Stimulated activated CD8-positive, alpha-beta memory T cell treated with anti-CD3 and anti-CD28 coated beads, Interleukin-2, amount 100 ng/mL, for 48 hours (primary cell): ENCODE measurements at regions not wholly inside any gene's neighbourhood (a gene's known extent, or its start where the extent isn't known, plus 50 kb on each side); places are given as distances from the start of the nearest gene placed in this dataset.

Experiments
- DNase-seq, 2 donors: peaks; one replicate each; pipeline ENCODE4 v3.0.0-alpha.2; 2020; ENCODE audit warnings: low read depth in 2 of 2

GRCh38 chr7:33813331-33813730 is 92.0 kb upstream of the BMPER start:
- DNase-seq: no peak

- DNase-seq: no peak
Measured at GRCh38 chr7:33814400-33814799, 90.9 kb upstream of the BMPER start.

- DNase-seq: no peak
Measured at GRCh38 chr7:33814936-33815335, 90.4 kb upstream of the BMPER start.

- DNase-seq: no peak
Measured at GRCh38 chr7:33815336-33815735, 90.0 kb upstream of the BMPER start.

- no peak for DNase-seq
Measured at GRCh38 chr7:33816106-33816505, 89.2 kb upstream of the BMPER start.

- no peak for DNase-seq
Measured at GRCh38 chr7:33819658-33820057, 85.7 kb upstream of the BMPER start.

- DNase-seq: no peak
Measured at GRCh38 chr7:33820206-33820605, 85.1 kb upstream of the BMPER start.

GRCh38 chr7:33821970-33822369 is 83.4 kb upstream of the BMPER start:
- DNase-seq: no peak

- no peak for DNase-seq
Measured at GRCh38 chr7:33823913-33824312, 81.4 kb upstream of the BMPER start.

- no peak for DNase-seq
Measured at GRCh38 chr7:33824911-33825459, 80.4 kb upstream of the BMPER start.

GRCh38 chr7:33825644-33826043 is 79.7 kb upstream of the BMPER start:
- DNase-seq: no peak

- DNase-seq: no peak
Measured at GRCh38 chr7:33829536-33829935, 75.8 kb upstream of the BMPER start.

GRCh38 chr7:33831389-33832141 is 73.8 kb upstream of the BMPER start:
- no peak for DNase-seq

GRCh38 chr7:33832271-33832721 is 73.0 kb upstream of the BMPER start:
- DNase-seq: no peak

GRCh38 chr7:33836797-33837355 is 68.5 kb upstream of the BMPER start:
- no peak for DNase-seq

GRCh38 chr7:33837356-33837851 is 67.9 kb upstream of the BMPER start:
- DNase-seq: no peak

- DNase-seq: no peak
Measured at GRCh38 chr7:33841031-33841430, 64.3 kb upstream of the BMPER start.

GRCh38 chr7:33841705-33842129 is 63.6 kb upstream of the BMPER start:
- no peak for DNase-seq

GRCh38 chr7:33842150-33842549 is 63.2 kb upstream of the BMPER start:
- DNase-seq: no peak

- DNase-seq: no peak
Measured at GRCh38 chr7:33845991-33846509, 59.3 kb upstream of the BMPER start.

- DNase-seq: no peak
Measured at GRCh38 chr7:33849004-33849403, 56.3 kb upstream of the BMPER start.

GRCh38 chr7:33849971-33850559 is 55.3 kb upstream of the BMPER start:
- no peak for DNase-seq
